HG03432 (cell line): ENCODE measurements at regions not wholly inside any gene's neighbourhood (a gene's known extent, or its start where the extent isn't known, plus 50 kb on each side); places are given as distances from the start of the nearest gene placed in this dataset.

ENCODE experiments used
- ATAC-seq: cut with Tn5 transposase; IDR thresholded peaks from one replicate; pipeline ENCODE4 v1.9.1; 2021; ENCODE audit warnings: mild to moderate bottlenecking, moderate library complexity; ENCODE audit not compliant: unreplicated experiment

GRCh38 chr16:5590416-5590815, 492.8 kb upstream of the EEF2KMT start:
- ATAC-seq: no peak

GRCh38 chr16:5589812-5590373, 492.3 kb upstream of the EEF2KMT start:
- no peak for ATAC-seq

- ATAC-seq: no peak
Observed at GRCh38 chr16:5584109-5584508, 486.5 kb upstream of the EEF2KMT start.

DNA sequence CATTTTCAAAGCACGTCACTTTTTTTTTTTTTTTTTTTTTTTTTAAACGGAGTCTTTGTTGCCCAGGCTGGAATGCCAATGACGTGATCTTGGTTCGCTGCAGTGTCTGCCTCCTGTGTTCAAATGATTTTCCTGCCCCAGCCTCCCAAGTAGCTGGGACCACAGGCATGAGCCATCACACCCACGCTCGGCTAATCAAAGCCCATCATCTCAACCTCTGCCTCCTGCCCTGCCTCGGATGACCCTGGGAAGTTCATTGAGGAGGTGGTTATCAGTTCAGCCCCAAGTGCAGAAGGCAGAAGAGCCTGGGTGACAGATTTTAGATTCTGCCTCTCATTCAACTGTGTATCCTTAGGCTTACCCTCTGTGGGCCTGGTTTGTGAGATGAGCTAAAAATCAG, 484.9 kb upstream of the EEF2KMT start:
- ATAC-seq: no peak

GRCh38 chr16:5581908-5582307, 484.3 kb upstream of the EEF2KMT start:
- no peak for ATAC-seq

- no peak for ATAC-seq
Observed at GRCh38 chr16:5581428-5581827, 483.8 kb upstream of the EEF2KMT start.

- no peak for ATAC-seq
Observed at GRCh38 chr16:5580772-5581171, 483.2 kb upstream of the EEF2KMT start.

DNA sequence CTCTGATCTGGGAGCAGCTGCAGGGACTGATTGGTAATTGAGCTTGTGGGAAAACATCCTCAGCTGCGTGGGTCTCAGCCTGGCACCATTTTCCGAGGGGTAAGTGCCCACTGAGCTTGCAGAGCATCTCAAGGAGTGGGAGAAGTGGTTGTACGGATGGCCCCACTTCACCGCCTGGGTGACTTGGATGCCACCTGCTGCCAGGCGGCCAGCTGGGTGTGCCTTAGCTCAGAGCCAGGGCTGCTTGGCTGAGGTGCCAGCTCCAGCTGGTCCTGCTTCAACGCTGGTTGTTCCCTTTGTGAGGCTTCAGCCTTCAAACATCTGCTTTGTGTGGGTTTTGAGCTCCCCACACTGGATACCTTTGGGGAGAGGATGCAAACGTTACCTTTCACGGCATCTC, 482.7 kb upstream of the EEF2KMT start:
- ATAC-seq: no peak

- ATAC-seq: no peak
Observed at GRCh38 chr16:5578980-5579379, 481.4 kb upstream of the EEF2KMT start.

- no peak for ATAC-seq
Observed at GRCh38 chr16:5577463-5577862, 479.9 kb upstream of the EEF2KMT start.

DNA sequence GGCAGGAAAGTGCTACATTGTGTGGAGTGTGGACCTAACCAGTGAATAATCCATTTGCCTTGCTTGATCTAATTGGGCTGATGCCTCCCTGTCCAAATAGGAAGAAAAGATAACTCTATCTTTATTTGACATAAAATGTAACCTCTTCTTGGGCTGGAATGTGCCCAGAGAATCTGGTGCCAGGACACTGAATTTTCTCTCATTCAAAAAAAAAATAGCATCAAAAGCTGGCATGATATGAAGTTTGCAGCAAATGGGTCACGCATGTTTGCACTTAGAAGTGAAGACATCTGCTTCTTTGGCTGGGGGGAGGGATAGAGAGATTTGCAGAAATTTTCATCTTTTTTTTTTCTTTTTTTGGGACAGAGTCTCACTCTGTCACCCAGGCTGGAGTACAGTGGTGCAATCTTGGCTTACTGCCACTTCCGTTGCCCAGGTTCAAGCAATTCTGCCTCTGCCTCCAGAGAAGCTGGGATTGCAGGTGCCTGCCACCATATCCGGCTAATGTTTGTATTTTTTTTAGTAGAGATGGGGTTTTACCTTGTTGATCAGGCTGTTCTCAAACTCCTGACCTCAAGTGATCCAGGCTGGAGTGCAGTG, 478.2 kb upstream of the EEF2KMT start:
- no peak for ATAC-seq

DNA sequence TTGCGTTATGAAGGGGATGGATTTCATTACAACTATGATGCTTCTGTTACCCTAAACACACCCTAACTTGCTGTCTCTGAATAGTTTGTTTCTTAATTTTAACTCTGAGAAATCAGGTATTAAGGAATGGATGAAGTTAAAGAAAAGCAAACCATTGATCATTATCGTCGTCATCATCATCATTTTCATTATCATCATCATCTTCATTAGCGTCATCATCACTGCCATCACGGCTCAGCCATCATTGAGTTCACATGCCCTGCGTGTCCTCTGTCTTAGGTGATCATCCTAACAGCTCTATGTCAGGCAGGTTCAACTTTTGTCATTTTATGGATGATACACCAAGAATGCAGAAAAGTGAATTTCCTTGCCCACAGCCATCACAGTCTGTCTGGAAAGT, 477.5 kb upstream of the EEF2KMT start:
- ATAC-seq: no peak

DNA sequence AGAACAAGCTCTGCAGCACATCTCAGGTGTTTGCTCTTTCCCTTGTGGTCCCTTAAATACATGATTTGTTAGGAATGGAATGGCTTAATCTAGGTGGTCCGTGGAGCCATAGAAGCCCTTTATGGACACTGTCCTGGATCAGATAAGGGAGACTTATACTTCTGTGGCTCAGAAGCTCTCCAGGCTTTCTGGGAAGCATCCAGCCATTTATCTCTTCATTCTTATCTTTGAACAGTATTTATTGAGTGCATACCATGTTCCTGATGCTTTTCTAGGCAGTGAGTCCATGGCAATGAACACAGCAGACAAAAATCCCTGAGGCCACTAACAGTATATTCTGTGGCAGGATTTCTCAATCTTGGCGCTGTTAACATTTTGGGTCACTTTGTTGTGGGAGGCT, 474.5 kb upstream of the EEF2KMT start:
- no peak for ATAC-seq

- ATAC-seq: no peak
Observed at GRCh38 chr16:5571446-5571845, 473.9 kb upstream of the EEF2KMT start.

GRCh38 chr16:5561800-5562199, 464.2 kb upstream of the EEF2KMT start:
- ATAC-seq: no peak

DNA sequence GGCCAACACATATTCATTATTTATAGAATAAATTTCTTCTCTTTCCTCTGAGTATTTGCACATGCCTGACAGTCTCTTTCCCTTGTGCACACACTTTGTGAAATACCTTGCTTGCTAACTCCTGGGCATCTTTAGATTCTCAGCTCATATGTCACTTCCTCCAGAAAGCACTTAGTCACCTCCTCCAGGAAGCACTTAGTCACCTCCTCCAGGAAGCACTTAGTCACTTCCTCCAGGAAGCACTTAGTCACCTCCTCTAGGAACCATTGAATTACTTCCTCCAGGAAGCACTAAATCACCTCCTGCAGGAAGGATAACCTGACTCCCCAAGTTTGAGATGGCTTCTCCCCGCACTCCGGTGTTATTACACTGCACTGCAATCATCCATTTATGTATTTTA, 462.5 kb upstream of the EEF2KMT start:
- no peak for ATAC-seq

GRCh38 chr16:5557966-5558365, 460.4 kb upstream of the EEF2KMT start:
- no peak for ATAC-seq

DNA sequence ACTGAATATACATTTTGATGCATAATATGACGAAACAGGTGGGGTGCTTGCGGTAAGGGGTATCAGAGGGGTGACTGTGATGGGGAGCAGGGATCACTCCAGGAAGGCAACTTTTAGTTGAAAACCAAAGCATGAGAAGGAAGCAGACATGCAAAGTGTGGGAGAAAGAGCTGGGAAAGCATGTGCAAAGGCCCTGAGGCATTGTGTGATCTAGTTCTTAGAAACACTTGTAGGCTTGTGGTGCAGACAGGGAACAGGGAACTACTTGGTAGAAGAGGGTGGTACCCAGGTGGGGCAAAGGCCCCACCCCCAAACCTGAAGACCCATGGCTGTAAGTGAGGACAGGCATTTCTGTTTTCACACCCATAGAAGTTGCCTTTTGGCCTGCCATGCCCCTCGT, 459.9 kb upstream of the EEF2KMT start:
- ATAC-seq: no peak

DNA sequence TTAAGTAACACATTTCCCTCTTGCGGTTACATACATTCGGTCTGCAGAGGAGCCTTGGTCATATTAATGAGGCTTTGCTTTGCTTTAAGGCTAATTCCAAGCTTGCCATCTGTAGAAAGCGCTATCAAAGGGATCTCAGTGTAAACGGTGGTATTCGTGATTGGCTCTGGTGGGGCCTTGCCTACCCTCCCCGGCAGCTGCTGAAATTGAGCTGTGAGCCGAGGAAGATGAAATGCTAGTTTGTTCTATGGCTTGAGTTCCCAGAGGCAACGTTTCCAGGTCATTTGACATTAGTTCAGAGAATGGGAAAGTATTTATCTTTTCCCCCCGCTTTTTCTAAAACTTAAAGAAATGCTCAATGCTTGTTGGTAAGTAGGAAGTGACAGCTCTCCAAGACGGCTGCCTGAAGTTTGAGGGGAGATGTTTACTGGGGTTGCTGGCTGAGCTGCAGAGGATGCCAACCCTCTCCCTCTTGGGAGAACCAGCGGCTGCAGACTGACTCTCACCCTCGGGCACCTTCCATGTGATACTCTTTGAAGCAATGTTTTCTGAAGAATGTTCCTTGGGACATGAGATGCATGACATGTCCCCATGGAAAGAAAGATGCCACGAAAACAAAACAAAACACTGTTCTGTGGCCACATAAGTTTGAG, 458.7 kb upstream of the EEF2KMT start:
- ATAC-seq: no peak

DNA sequence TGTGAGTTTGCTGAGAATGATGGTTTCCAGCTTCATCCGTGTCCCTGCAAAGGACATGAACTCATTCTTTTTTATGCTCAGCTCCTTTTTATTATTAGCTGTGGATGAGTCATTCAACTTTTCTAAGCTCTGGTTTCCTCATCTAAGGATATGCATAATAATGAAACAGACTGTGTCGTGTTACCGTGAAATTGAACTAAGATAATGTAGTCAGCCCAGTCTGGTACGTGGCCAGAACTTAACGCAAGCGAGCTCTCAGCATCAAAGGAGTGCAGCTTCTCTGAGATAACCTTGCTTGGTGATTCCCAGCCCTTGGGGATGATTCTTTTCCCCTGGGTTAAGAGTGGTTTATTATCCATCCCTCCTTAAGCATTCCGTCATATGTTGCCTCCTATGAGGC, 454.3 kb upstream of the EEF2KMT start:
- ATAC-seq: no peak

DNA sequence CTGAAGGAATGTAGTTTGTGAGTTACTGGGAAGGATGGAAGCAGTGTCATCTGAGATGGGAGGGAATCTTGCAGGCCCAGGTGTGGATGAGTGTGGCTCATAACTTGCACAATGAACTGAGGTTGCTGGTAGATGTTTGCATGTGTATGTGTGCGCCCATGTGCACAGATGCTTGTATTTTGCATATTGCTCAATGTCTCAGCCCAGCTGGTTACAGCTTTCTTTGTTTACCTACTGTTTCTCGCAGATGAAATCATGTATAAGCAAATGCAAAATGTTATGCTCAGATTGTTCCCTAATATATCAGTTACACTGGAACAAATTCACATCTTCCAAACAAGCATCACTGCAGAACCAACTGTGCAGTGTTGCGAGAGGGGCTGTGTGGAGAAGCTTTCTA, 452.2 kb upstream of the EEF2KMT start:
- ATAC-seq: no peak

GRCh38 chr16:5541356-5541755, 443.8 kb upstream of the EEF2KMT start:
- no peak for ATAC-seq

DNA sequence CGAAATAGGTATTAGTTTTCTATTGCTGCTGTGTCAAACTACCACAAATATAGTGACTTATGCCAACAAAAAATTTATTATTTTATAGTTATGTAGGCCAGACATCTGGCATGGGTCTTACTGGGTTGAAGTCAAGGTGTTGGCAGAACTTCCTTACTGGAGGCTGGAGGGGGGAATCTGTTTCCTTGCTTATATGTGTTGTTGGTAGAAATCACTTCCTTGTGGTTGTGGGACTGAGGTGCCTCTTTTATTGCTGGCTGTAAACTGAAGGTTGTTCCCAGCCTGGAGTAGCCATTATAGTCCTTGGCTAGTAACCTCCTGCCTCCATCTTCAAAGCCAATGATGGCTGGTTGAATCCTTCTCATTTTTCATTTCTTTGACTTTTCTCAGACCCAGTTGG, 439.8 kb upstream of the EEF2KMT start:
- ATAC-seq: no peak
